CD4-positive, alpha-beta memory T cell (primary cell): ENCODE measurements at regions not wholly inside any gene's neighbourhood (a gene's known extent, or its start where the extent isn't known, plus 50 kb on each side); places are given as distances from the start of the nearest gene placed in this dataset.

Experiments used
- CTCF ChIA-PET: fragments of 350-600 bp; sonication (Branson Sonifier 250); formaldehyde crosslinking; loops from one replicate; lab custom pipeline; 2021; ENCODE audit warnings: inconsistent platforms; ENCODE audit not compliant: partially characterized antibody; lab: Charles Lee
- POLR2A ChIA-PET: fragments of 350-600 bp; sonication (Branson Sonifier 250); formaldehyde crosslinking; loops from one replicate; lab custom pipeline; 2021; ENCODE audit not compliant: partially characterized antibody; lab: Charles Lee
- DNase-seq, 5 donors: peaks; one replicate each; pipeline versions ENCODE4 v3.0.0 to v3.0.0-alpha.2; 2020 to 2022; ENCODE audit warnings: mixed read lengths in 1 of 5
- H3K27ac ChIP-seq: one replicate; pipeline ENCODE4 v1.7.0; 2013; ENCODE audit warnings: low read depth, low read length
- H3K27me3 ChIP-seq: 2 replicates; pipeline ENCODE4 v1.7.0; 2013; ENCODE audit warnings: mild to moderate bottlenecking, low read length, moderate library complexity; ENCODE audit not compliant: insufficient read depth
- H3K36me3 ChIP-seq: 2 replicates; pipeline ENCODE4 v1.7.0; 2013; ENCODE audit warnings: mild to moderate bottlenecking, low read length, moderate library complexity; ENCODE audit not compliant: insufficient read depth
- H3K4me1 ChIP-seq: 2 replicates; pipeline ENCODE4 v1.7.0; 2013; ENCODE audit warnings: mild to moderate bottlenecking, low read length, moderate library complexity; ENCODE audit not compliant: insufficient read depth
- H3K4me3 ChIP-seq, 2 donors: one replicate each; pipeline ENCODE4 v1.7.0; 2013; ENCODE audit warnings: low read length in 2 of 2, mild to moderate bottlenecking in 1 of 2
- H3K9me3 ChIP-seq, 2 donors: one replicate each; pipeline ENCODE4 v1.7.0; 2013; ENCODE audit warnings: low read length in 2 of 2, control low read depth in 1 of 2; ENCODE audit not compliant: control insufficient read depth in 1 of 2
- H3K27ac Mint-ChIP-seq, 7 donors: one replicate each; pipeline ENCODE4 v1.8.0; 2020 to 2021; ENCODE audit warnings: mixed read lengths in 7 of 7, mild to moderate bottlenecking in 6 of 7, inconsistent platforms in 3 of 7, moderate library complexity in 3 of 7
- H3K27me3 Mint-ChIP-seq, 2 donors: one replicate each; pipeline ENCODE4 v1.8.0; 2020 to 2021; ENCODE audit warnings: mixed read lengths in 2 of 2
- H3K36me3 Mint-ChIP-seq, 2 donors: one replicate each; pipeline ENCODE4 v1.8.0; 2020 to 2021; ENCODE audit warnings: mixed read lengths in 2 of 2, inconsistent platforms in 1 of 2, mild to moderate bottlenecking in 1 of 2
- H3K4me1 Mint-ChIP-seq, 4 donors: one replicate each; pipeline ENCODE4 v1.8.0; 2020 to 2021; ENCODE audit warnings: mixed read lengths in 4 of 4, mild to moderate bottlenecking in 1 of 4
- H3K4me3 Mint-ChIP-seq, 8 donors: one replicate each; pipeline ENCODE4 v1.8.0; 2020 to 2021; ENCODE audit warnings: mixed read lengths in 8 of 8, mild to moderate bottlenecking in 7 of 8, moderate library complexity in 6 of 8, inconsistent platforms in 3 of 8
- H3K9me3 Mint-ChIP-seq, 8 donors: one replicate each; pipeline ENCODE4 v1.8.0; 2020 to 2021; ENCODE audit warnings: mixed read lengths in 8 of 8, mild to moderate bottlenecking in 5 of 8, inconsistent platforms in 3 of 8, moderate library complexity in 1 of 8
- intact Hi-C: fragments of 100-400 bp; cut with micrococcal nuclease; formaldehyde crosslinking; loops from one replicate; pipeline ENCODE4 v1.15.1; 2023

DNA sequence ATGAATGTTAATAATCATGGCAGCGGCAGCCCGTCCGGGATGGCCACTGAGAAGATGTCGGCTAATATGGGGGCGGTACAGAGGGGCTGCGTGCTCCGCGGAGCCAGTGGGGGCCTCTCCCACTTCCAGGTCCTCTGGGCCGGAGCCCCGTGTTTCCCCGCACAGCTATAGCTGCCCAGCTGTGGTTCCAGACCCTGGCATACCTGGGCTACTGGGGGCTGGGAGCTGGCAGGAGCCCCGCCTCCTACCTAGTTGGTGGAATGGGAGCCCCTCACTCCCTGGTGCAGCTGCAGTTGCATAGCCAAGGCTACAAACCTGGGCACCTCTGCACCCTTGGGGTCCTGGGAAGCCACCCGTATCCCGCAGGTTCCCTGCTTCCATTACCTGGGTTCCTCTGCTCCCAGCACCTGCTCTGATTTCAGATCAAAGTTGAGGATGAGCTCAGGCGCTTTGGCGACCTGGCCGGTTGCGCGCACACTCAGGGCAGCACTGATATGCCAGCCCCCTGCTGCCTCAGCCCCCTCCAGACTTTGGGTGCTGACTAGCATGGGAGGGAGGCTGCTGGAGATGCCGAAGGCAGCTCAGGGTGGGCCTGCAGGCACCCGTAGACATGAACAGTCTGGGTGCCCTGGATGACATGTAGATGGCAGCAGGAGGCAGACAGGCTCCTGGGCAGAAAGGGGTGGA, 236.5 kb upstream of the SEMA3D start:
- Mint-ChIP-seq H3K36me3 (no peaks in the 10 kb centered on the region), H3K4me1 (no peaks in the 10 kb centered on the region), H3K9me3 (peaks cover 0 to 8% (median 3%) of the 10 kb centered on the region in 8 donors), H3K4me3 (no peak overlapping the region), H3K27ac (peak overlapping the region in 1 of 7 donors; percentile 35), H3K27me3 (no peaks in the 10 kb centered on the region)
- Histone ChIP-seq H3K27ac (no peak overlapping the region), H3K4me3 (no peak overlapping the region), H3K36me3 (no peaks in the 10 kb centered on the region), H3K9me3 (no peaks in the 10 kb centered on the region), H3K4me1 (no peaks in the 10 kb centered on the region), H3K27me3 (no peaks in the 10 kb centered on the region)
- POLR2A ChIA-PET = no interaction called here
- intact Hi-C loops = no loop called here
- no peak for DNase-seq
- CTCF ChIA-PET = no interaction called here

DNA sequence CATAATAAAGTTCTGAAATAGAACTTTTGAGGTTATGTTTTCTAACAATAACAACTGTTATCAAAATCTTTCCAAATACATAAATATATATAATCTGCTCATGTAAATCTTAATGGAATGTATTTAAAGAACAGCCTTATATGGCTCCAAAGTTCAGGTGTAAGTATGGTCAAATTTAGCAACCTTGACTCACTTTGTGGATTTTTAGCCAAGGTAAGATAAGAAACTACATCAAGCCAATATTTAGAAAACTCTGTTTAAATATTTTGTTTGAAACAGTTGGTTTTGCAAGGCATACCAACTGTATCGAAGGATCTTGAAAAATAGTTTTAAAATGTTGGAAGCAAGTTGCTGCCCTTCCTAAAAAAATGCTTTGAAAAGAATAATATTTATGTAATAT, 228.9 kb upstream of the SEMA3D start:
- Mint-ChIP-seq H3K9me3 (peaks cover 0 to 9% (median under 1%) of the 10 kb centered on the region in 8 donors), H3K4me1 (no peaks in the 10 kb centered on the region), H3K36me3 (no peaks in the 10 kb centered on the region), H3K27ac (no peak overlapping the region), H3K27me3 (no peaks in the 10 kb centered on the region), H3K4me3 (no peak overlapping the region)
- no peaks in the 10 kb centered on the region for H3K27me3 ChIP-seq
- intact Hi-C loops = no loop called here
- ChIA-PET POLR2A (no interaction called here), CTCF (no interaction called here)
- no peaks in the 10 kb centered on the region for H3K36me3 ChIP-seq
- H3K27ac ChIP-seq = no peak overlapping the region
- H3K4me1 ChIP-seq = no peaks in the 10 kb centered on the region
- H3K9me3 ChIP-seq = no peaks in the 10 kb centered on the region
- DNase-seq = no peak
- no peak overlapping the region for H3K4me3 ChIP-seq

DNA sequence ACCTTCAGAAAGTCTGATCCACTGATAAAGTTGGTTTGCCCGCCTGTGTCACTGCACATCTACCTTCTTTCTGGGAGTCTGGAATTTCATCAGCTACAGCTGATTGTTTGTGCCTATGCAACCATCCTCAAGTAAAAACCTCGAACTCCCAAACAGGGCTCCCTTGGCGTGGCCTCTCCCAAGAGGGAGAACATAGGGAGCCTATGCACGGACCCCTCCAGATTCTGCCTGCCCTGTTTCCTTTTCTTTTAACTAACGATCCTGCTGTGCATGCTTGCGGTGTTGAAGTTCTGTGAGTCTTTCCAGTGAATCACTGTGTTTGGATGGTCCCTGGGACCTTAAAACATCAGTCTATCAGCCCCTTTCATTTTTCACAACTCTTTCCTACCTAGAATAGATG, 226.9 kb upstream of the SEMA3D start:
- Histone ChIP-seq H3K9me3 (no peaks in the 10 kb centered on the region), H3K4me1 (no peaks in the 10 kb centered on the region), H3K4me3 (no peak overlapping the region), H3K27me3 (no peaks in the 10 kb centered on the region), H3K27ac (no peak overlapping the region), H3K36me3 (no peaks in the 10 kb centered on the region)
- Mint-ChIP-seq H3K27ac (no peak overlapping the region), H3K4me3 (no peak overlapping the region), H3K27me3 (no peaks in the 10 kb centered on the region), H3K4me1 (no peaks in the 10 kb centered on the region), H3K36me3 (no peaks in the 10 kb centered on the region), H3K9me3 (peaks cover 0 to 12% (median 0%) of the 10 kb centered on the region in 8 donors)
- intact Hi-C loops = no loop called here
- ChIA-PET POLR2A (no interaction called here), CTCF (no interaction called here)
- no peak for DNase-seq

DNA sequence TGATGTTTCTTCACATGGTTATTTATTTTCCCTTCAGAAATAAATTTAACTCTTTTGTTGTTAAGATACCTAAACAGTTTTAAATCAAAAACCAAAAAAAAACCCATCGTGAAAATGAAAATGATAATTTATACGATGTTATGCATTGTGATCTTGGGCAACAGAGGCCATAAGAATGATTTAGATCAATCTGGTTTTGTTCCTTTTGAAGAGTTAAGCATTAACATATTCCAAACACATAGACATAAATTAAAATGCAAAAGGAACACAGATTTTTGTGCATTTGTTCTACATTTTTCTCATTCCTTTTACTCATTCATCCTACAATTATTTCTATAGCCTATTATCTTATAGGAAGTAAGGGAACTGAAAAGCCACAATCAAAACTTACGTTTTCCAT, 226.1 kb upstream of the SEMA3D start:
- Histone ChIP-seq H3K4me1 (no peaks in the 10 kb centered on the region), H3K9me3 (no peaks in the 10 kb centered on the region), H3K4me3 (no peak overlapping the region), H3K36me3 (no peaks in the 10 kb centered on the region), H3K27ac (no peak overlapping the region), H3K27me3 (no peaks in the 10 kb centered on the region)
- peaks cover 0 to 12% (median 0%) of the 10 kb centered on the region in 8 donors for H3K9me3 Mint-ChIP-seq
- intact Hi-C loops = no loop called here
- DNase-seq = no peak
- H3K4me1 Mint-ChIP-seq = no peaks in the 10 kb centered on the region
- CTCF ChIA-PET = no interaction called here
- no peak overlapping the region for H3K27ac Mint-ChIP-seq
- POLR2A ChIA-PET = no interaction called here
- H3K27me3 Mint-ChIP-seq = no peaks in the 10 kb centered on the region
- H3K4me3 Mint-ChIP-seq = no peak overlapping the region
- no peaks in the 10 kb centered on the region for H3K36me3 Mint-ChIP-seq

DNA sequence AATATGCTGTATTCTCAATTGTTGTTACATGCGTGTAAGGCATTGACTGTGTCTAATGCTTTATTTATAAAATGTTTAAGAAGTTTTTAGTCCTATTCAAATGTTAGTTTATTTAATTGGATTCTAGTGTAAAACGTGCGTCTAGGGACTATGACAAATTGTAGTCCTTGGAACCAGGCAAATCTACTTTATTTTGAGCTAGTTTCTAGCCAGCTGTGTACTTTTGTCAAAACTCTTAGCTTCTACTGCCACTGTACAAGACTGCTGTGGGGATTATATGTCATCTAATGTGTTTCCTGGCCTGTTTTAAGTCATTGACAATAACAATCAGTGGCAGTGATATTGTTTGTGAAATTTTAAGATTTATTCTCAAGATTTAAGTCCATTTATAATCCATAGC, 220.5 kb upstream of the SEMA3D start:
- H3K36me3 Mint-ChIP-seq = no peaks in the 10 kb centered on the region
- Histone ChIP-seq H3K4me3 (no peak overlapping the region), H3K36me3 (no peaks in the 10 kb centered on the region), H3K4me1 (no peaks in the 10 kb centered on the region), H3K9me3 (peaks cover 0 to 4% of the 10 kb centered on the region in 2 donors), H3K27me3 (no peaks in the 10 kb centered on the region), H3K27ac (no peak overlapping the region)
- no peaks in the 10 kb centered on the region for H3K4me1 Mint-ChIP-seq
- peaks cover 0 to 6% (median 2%) of the 10 kb centered on the region in 8 donors for H3K9me3 Mint-ChIP-seq
- ChIA-PET POLR2A (no interaction called here), CTCF (no interaction called here)
- no peak for DNase-seq
- H3K4me3 Mint-ChIP-seq = no peak overlapping the region
- intact Hi-C loops = no loop called here
- H3K27me3 Mint-ChIP-seq = no peaks in the 10 kb centered on the region
- no peak overlapping the region for H3K27ac Mint-ChIP-seq

DNA sequence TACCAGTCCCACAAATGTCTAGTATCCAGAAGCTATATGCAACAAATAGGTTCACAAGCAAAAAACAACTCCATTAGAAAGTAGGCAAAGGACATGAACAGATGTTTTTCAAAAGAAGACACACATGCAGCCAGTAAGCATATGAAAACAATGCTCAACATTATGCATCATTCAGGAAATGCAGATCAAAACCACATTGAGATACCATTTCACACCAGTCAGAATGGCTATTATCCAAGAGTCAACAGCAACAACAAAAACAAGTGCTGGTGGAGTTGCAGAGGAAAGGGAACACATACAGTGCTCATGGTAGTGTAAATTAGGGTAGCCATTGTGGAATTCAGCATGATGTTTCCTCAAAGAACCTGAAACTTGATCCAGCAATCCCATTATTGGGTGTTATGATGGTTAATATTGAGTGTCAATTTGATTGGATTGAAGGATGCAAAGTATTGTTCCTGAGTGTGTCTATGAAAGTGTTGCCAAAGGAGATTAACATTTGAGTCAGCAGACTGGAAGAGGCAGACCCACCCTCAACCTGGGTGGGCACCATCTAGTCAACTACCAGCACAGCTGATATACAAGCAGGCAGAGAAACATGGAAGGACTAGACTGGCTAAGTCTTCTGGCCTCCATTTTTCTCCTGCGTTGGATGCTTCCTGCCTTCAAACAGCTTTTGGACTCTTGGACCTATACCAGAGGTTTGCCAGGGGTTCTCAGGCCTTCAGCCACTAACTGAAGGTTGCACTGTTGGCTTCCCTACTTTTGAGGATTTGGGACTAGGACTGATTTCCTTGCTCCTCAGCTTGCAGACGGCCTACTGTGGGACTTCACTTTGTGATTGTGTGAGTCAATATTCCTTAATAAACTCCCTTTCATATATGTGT, 218.4 kb upstream of the SEMA3D start:
- CTCF ChIA-PET = no interaction called here
- Mint-ChIP-seq H3K4me1 (no peaks in the 10 kb centered on the region), H3K27ac (no peak overlapping the region)

DNA sequence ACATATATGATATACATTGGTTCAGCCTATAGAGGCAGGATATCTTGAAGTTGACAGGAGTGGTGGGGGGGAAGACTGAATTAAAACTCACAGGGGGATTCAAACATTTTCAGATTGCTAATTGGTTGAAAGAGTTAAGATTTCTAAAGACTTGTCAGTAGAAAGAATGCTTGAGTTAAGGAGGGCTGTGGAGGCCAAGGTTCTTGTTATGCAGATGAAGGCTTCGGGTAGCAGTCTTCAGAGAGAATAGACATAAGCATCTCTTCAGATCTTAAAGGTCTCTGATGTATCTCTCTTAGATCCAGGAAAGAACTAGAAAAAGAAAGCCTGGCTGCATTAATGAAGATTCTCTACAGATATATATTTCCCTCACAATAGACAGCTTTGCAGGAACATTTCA, 209.8 kb upstream of the SEMA3D start:
- POLR2A ChIA-PET = no interaction called here

More for the DNA sequence above, 218.4 kb upstream of the SEMA3D start:
- Mint-ChIP-seq H3K4me3 (no peak overlapping the region), H3K27me3 (no peaks in the 10 kb centered on the region), H3K36me3 (no peaks in the 10 kb centered on the region), H3K9me3 (peaks cover 0 to 7% (median 3%) of the 10 kb centered on the region in 8 donors)
- Histone ChIP-seq H3K27me3 (no peaks in the 10 kb centered on the region), H3K27ac (no peak overlapping the region), H3K4me1 (no peaks in the 10 kb centered on the region), H3K9me3 (peaks cover 0 to 4% of the 10 kb centered on the region in 2 donors), H3K36me3 (no peaks in the 10 kb centered on the region), H3K4me3 (no peak overlapping the region)
- no peak for DNase-seq
- intact Hi-C loops = no loop called here
- POLR2A ChIA-PET = no interaction called here

More for the DNA sequence above, 209.8 kb upstream of the SEMA3D start:
- no peak overlapping the region for H3K27ac ChIP-seq
- H3K27me3 Mint-ChIP-seq = no peaks in the 10 kb centered on the region
- H3K36me3 Mint-ChIP-seq = peaks cover 0 to 4% of the 10 kb centered on the region in 2 donors
- H3K4me3 Mint-ChIP-seq = no peak overlapping the region
- no peak for DNase-seq
- no peaks in the 10 kb centered on the region for H3K4me1 ChIP-seq
- no peaks in the 10 kb centered on the region for H3K9me3 ChIP-seq
- H3K36me3 ChIP-seq = no peaks in the 10 kb centered on the region
- intact Hi-C loops = no loop called here
- H3K27me3 ChIP-seq = no peaks in the 10 kb centered on the region
- H3K9me3 Mint-ChIP-seq = peaks cover 2 to 19% (median 9%) of the 10 kb centered on the region in 8 donors
- H3K4me1 Mint-ChIP-seq = no peaks in the 10 kb centered on the region
- H3K27ac Mint-ChIP-seq = no peak overlapping the region
- CTCF ChIA-PET = no interaction called here
- H3K4me3 ChIP-seq = no peak overlapping the region
